HCT116 (cell line): ENCODE measurements at regions not wholly inside any gene's neighbourhood (a gene's known extent, or its start where the extent isn't known, plus 50 kb on each side); places are given as distances from the start of the nearest gene placed in this dataset.

Experiments used
- ATAC-seq: fragments of 200-7000 bp; cut with Tn5 transposase; 2 replicates; pipeline ENCODE4 v1.9.1; 2020; ENCODE audit warnings: mild to moderate bottlenecking, moderate library complexity
- BruUV-seq: library from RNA; stranded (reverse); fragments of 400-500 nt; replicated peaks from 2 replicates; lab custom pipeline; 2021; lab: Mats Ljungman, UMichigan
- CTCF ChIA-PET: fragments of 300-600 bp; sonication (Branson Sonifier 250); formaldehyde crosslinking; loops from one replicate; lab custom pipeline; 2021; ENCODE audit warnings: antibody characterized with exemption; lab: Charles Lee
- POLR2A ChIA-PET: fragments of 300-600, 350-600 bp; sonication (Branson Sonifier 250); formaldehyde crosslinking; loops from one replicate; lab custom pipeline; 2021; ENCODE audit warnings: antibody characterized with exemption; lab: Charles Lee
- RAD21 ChIA-PET, 2 experiments: fragments of 300-600 bp; sonication (Branson Sonifier 250); formaldehyde crosslinking; loops; one replicate each; lab custom pipeline; 2023; ENCODE audit warnings: low total read pairs in 2 of 2; ENCODE audit not compliant: uncharacterized antibody in 2 of 2, unreplicated experiment in 2 of 2, low non-redundant PET in 1 of 2; lab: Charles Lee
- DNase-seq: peaks from one replicate; pipeline ENCODE4 v3.0.0-alpha.2; 2010; ENCODE audit warnings: low read depth, low spot score
- H2AFZ ChIP-seq: fragments of 200-600 bp; shearing (Covaris generic), sonication (generic); 2 replicates; pipeline ENCODE4 v1.6.1; 2017; ENCODE audit warnings: low read depth, mixed run types, mixed read lengths, antibody characterized with exemption, low read length; ENCODE audit not compliant: poor library complexity, severe bottlenecking
- H3K27ac ChIP-seq: 2 replicates; pipeline ENCODE4 v1.5.1; 2012; ENCODE audit warnings: low read depth, low read length
- H3K27me3 ChIP-seq: fragments of 200-600 bp; sonication (generic); 2 replicates; pipeline ENCODE4 v1.6.1; 2016; ENCODE audit warnings: mixed run types, low read length, mixed read lengths; ENCODE audit not compliant: insufficient read depth
- H3K36me3 ChIP-seq, 2 experiments: fragments of 200-500 bp in 1 of 2; fragments of 200-600 bp in 1 of 2; sonication (Bioruptor generic) in 1 of 2; sonication (generic) in 1 of 2; 2 replicates each; pipeline versions ENCODE4 v1.5.1 to v1.6.1; 2014 to 2016; ENCODE audit warnings: low read length in 2 of 2, inconsistent platforms in 1 of 2, mixed read lengths in 1 of 2, mixed run types in 1 of 2; ENCODE audit not compliant: insufficient read depth in 2 of 2, control insufficient read depth in 1 of 2
- H3K4me1 ChIP-seq, 2 experiments: fragments of 200-600 bp in 1 of 2; sonication (generic) in 1 of 2; 2 replicates each; pipeline versions ENCODE4 v1.5.1 to v1.6.1; 2012 to 2017; ENCODE audit warnings: low read length in 2 of 2, inconsistent platforms in 1 of 2, mild to moderate bottlenecking in 1 of 2, mixed read lengths in 1 of 2, mixed run types in 1 of 2, moderate library complexity in 1 of 2; ENCODE audit not compliant: insufficient read depth in 2 of 2, control insufficient read depth in 1 of 2
- H3K4me2 ChIP-seq: fragments of 200-600 bp; sonication (generic); 2 replicates; pipeline ENCODE4 v1.6.1; 2017; ENCODE audit warnings: mixed run types, low read length, mixed read lengths
- H3K4me3 ChIP-seq, 2 experiments: fragments of 200-600 bp in 1 of 2; sonication (generic) in 1 of 2; replicated peaks in 1 of 2; 2 replicates each; pipeline ENCODE4 v1.5.1; 2011 to 2016; ENCODE audit warnings: low read length in 2 of 2, control low read depth in 1 of 2, low read depth in 1 of 2, mild to moderate bottlenecking in 1 of 2, mixed read lengths in 1 of 2, mixed run types in 1 of 2
- H3K79me2 ChIP-seq: fragments of 200-600 bp; sonication (generic); 2 replicates; pipeline ENCODE4 v1.6.1; 2017; ENCODE audit warnings: mild to moderate bottlenecking, mixed run types, low read length, moderate library complexity, mixed read lengths; ENCODE audit not compliant: insufficient read depth
- H3K9ac ChIP-seq: fragments of 200-600 bp; sonication (generic); 2 replicates; pipeline ENCODE4 v1.6.1; 2016; ENCODE audit warnings: low read length, mixed read lengths
- H3K9me2 ChIP-seq: fragments of 200-600 bp; sonication (generic), shearing (Covaris generic); 2 replicates; pipeline ENCODE4 v1.6.1; 2017; ENCODE audit warnings: mixed run types, mild to moderate bottlenecking, moderate library complexity; ENCODE audit not compliant: insufficient read depth
- H3K9me3 ChIP-seq, 2 experiments: fragments of 200-500 bp in 1 of 2; fragments of 200-600 bp in 1 of 2; sonication (Bioruptor generic) in 1 of 2; sonication (generic) in 1 of 2; 2 replicates each; pipeline ENCODE4 v1.6.1; 2014 to 2017; ENCODE audit warnings: low read length in 2 of 2, mixed read lengths in 2 of 2, inconsistent platforms in 1 of 2, low read depth in 1 of 2, mild to moderate bottlenecking in 1 of 2, mixed run types in 1 of 2, moderate library complexity in 1 of 2; ENCODE audit not compliant: control insufficient read depth in 1 of 2, insufficient read depth in 1 of 2
- H4K20me1 ChIP-seq: fragments of 200-600 bp; sonication (generic), shearing (Covaris generic); 2 replicates; pipeline ENCODE4 v1.6.1; 2017; ENCODE audit warnings: mixed run types, mild to moderate bottlenecking, moderate library complexity; ENCODE audit not compliant: insufficient read depth
- CBX3 ChIP-seq: IDR thresholded peaks from 2 replicates; pipeline ENCODE4 v1.6.1; 2012; ENCODE audit warnings: low read depth
- CTCF ChIP-seq, 3 experiments: fragments of 200-600 bp in 1 of 3; sonication (generic) in 1 of 3; IDR thresholded peaks in 2 of 3; conservative IDR thresholded peaks in 1 of 3; 2 replicates each; pipeline ENCODE4 v1.5.1; 2012 to 2017; ENCODE audit warnings: low read depth in 2 of 3, low read length in 2 of 3, antibody characterized with exemption in 1 of 3, borderline replicate concordance in 1 of 3, control low read depth in 1 of 3, mild to moderate bottlenecking in 1 of 3, mixed read lengths in 1 of 3, mixed run types in 1 of 3, moderate library complexity in 1 of 3; ENCODE audit not compliant: insufficient read depth in 1 of 3
- EGR1 ChIP-seq: IDR thresholded peaks from 2 replicates; pipeline ENCODE4 v1.6.1; 2012; ENCODE audit warnings: low read depth
- ELF1 ChIP-seq: IDR thresholded peaks from 2 replicates; pipeline ENCODE4 v1.6.1; 2012; ENCODE audit warnings: low read depth, borderline replicate concordance
- JUND ChIP-seq: IDR thresholded peaks from 2 replicates; pipeline ENCODE4 v1.6.1; 2012
- MAX ChIP-seq: IDR thresholded peaks from 2 replicates; pipeline ENCODE4 v1.6.1; 2012
- POLR2A ChIP-seq: IDR thresholded peaks from 2 replicates; pipeline ENCODE4 v1.7.0; 2011; ENCODE audit warnings: borderline replicate concordance; ENCODE audit not compliant: insufficient read depth, insufficient read length; ENCODE audit errors: extremely low read depth
- REST ChIP-seq: IDR thresholded peaks from 2 replicates; pipeline ENCODE4 v1.6.1; 2012; ENCODE audit warnings: low read depth
- SRF ChIP-seq: IDR thresholded peaks from 2 replicates; pipeline ENCODE4 v1.6.1; 2012; ENCODE audit warnings: low read depth
- YY1 ChIP-seq: IDR thresholded peaks from 2 replicates; pipeline ENCODE4 v1.6.1; 2011; ENCODE audit warnings: low read length, low read depth, moderate library complexity, mild to moderate bottlenecking; ENCODE audit not compliant: insufficient replicate concordance; ENCODE audit errors: extremely low read depth
- ZBTB33 ChIP-seq: IDR thresholded peaks from 2 replicates; pipeline ENCODE4 v1.6.1; 2011; ENCODE audit warnings: mild to moderate bottlenecking, low read length, moderate library complexity; ENCODE audit not compliant: insufficient replicate concordance; ENCODE audit errors: extremely low read depth
- intact Hi-C: fragments of 100-400 bp; cut with micrococcal nuclease; formaldehyde crosslinking; loops from 2 replicates; pipeline ENCODE4 v1.10.0; 2022

- Histone ChIP-seq H3K9me3 (no peaks in the 10 kb centered on the region), H3K27me3 (no peaks in the 10 kb centered on the region), H3K4me1 (no peaks in the 10 kb centered on the region; a peak in 1 of 4 replicates), H3K4me3 (no peak overlapping the region), H4K20me1 (no peaks in the 10 kb centered on the region), H3K36me3 (no peaks in the 10 kb centered on the region), H3K79me2 (no peaks in the 10 kb centered on the region), H3K9ac (no peak overlapping the region), H3K4me2 (no peak overlapping the region), H3K9me2 (no peaks in the 10 kb centered on the region), H3K27ac (no peak overlapping the region), H2AFZ (no peak overlapping the region)
- TF ChIP-seq POLR2A (no peak), REST (no peak), JUND (no peak), CBX3 (no peak), MAX (no peak), YY1 (no peak), ELF1 (no peak), CTCF (IDR thresholded peaks at IDR 0.05 in 2 of 3, conservative IDR thresholded peaks at IDR 0.05 in 1 of 3; ENCODE audit: borderline replicate concordance in 1 of 3, insufficient read depth in 1 of 3, low read depth in 2 of 3, low read length in 2 of 3) (no peak), SRF (no peak), EGR1 (no peak), ZBTB33 (no peak)
- no peak for DNase-seq
- POLR2A ChIA-PET: no interaction called here
- no TSS peak for BruUV-seq
- no peak for ATAC-seq
- intact Hi-C loops: no loop called here
- RAD21 ChIA-PET: no interaction called here
- CTCF ChIA-PET: no interaction called here
Observed at GRCh38 chr4:127406187-127406586, 226.6 kb upstream of the INTU start.
